ENCODE measurements at regions not wholly inside any gene's neighbourhood (a gene's known extent, or its start where the extent isn't known, plus 50 kb on each side); places are given as distances from the start of the nearest gene placed in this dataset.
"Not testable (repeated sequence)": the region's sequence is repeated elsewhere in the genome, so short reads cannot be mapped to it uniquely, and the experiment has no call there.

DNA sequence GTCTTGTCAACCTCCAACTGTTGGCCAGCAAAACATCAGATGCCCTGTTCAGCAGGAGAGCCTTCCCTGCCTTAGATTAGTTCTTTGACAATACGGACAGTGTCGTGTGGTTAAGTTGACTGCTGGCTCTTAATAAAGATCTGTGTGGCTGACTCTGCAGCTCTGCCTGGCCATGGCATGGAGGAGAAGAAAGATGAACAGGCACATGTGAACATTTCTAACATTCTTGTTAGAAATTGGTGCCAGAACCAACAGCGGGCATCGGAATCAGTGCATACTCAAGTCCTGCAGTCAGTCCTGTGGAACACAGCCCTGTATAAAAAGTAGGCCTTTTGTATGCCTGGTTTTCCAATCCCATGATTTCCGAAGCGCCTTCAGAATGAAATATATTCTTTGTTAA lies 455.6 kb downstream of the POM121L12 start:
- Histone ChIP-seq H3K9ac (ENCODE audit: insufficient read length, low read depth) (no peak overlapping the region), H3K4me1 (ENCODE audit: insufficient read depth, insufficient read length) (no peaks in the 10 kb centered on the region), H3K4me3 (ENCODE audit: insufficient read length, low read depth) (no peak overlapping the region), H3K36me3 (ENCODE audit: insufficient read depth, insufficient read length, low read length) (no peaks in the 10 kb centered on the region), H3K9me3 (ENCODE audit: insufficient read depth, low read length) (no peaks in the 10 kb centered on the region; the same call in 1 of the 2 replicates), H3K27me3 (ENCODE audit: insufficient read depth, insufficient read length) (no peaks in the 10 kb centered on the region)
- no peak for DNase-seq (ENCODE audit: low read depth, low spot score)
- TF ChIP-seq ZNF274 (IDR thresholded peaks at IDR 0.05; ENCODE audit: low read depth, low read length) (no peak), SUZ12 (IDR thresholded peaks at IDR 0.05; ENCODE audit: extremely low read depth, insufficient read depth, insufficient read length) (no peak), YY1 (IDR thresholded peaks at IDR 0.05; ENCODE audit: insufficient read depth, insufficient read length) (no peak)

GRCh38 chr7:53495181-53495580 lies 459.7 kb downstream of the POM121L12 start:
- not testable (repeated sequence) for H3K4me1 ChIP-seq (ENCODE audit: insufficient read depth, insufficient read length); H3K9me3 ChIP-seq (ENCODE audit: insufficient read depth, low read length); H3K9ac ChIP-seq (ENCODE audit: insufficient read length, low read depth); H3K36me3 ChIP-seq (ENCODE audit: insufficient read depth, insufficient read length, low read length); H3K27me3 ChIP-seq (ENCODE audit: insufficient read depth, insufficient read length); DNase-seq (ENCODE audit: low read depth, low spot score); H3K4me3 ChIP-seq (ENCODE audit: insufficient read length, low read depth)

DNA sequence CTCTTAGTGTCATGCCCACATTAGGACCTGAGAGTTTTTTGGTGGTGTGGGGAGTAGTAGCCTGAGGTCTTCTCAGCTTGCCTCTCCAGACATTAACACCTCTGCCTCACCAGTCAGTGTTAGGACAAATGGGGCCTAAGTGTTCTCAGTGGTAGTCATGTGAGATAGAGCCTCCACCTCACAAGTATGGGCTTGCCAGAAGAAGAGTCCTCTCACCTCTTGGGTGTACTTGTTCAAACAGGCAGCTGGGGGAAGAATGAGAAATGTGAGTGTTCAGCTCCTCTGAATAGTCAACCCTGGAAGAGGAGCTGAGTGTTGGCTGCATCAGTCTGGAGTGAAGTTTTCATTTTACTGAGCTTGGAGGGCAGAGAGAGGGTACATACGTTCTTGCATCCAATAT lies 464.6 kb downstream of the POM121L12 start:
- Histone ChIP-seq H3K9ac (ENCODE audit: insufficient read length, low read depth) (no peak overlapping the region), H3K4me3 (ENCODE audit: insufficient read length, low read depth) (no peak overlapping the region), H3K36me3 (ENCODE audit: insufficient read depth, insufficient read length, low read length) (no peaks in the 10 kb centered on the region), H3K9me3 (ENCODE audit: insufficient read depth, low read length) (no peaks in the 10 kb centered on the region), H3K27me3 (ENCODE audit: insufficient read depth, insufficient read length) (no peaks in the 10 kb centered on the region), H3K4me1 (ENCODE audit: insufficient read depth, insufficient read length) (no peaks in the 10 kb centered on the region)
- TF ChIP-seq YY1 (IDR thresholded peaks at IDR 0.05; ENCODE audit: insufficient read depth, insufficient read length) (no peak), ZNF274 (IDR thresholded peaks at IDR 0.05; ENCODE audit: low read depth, low read length) (no peak), SUZ12 (IDR thresholded peaks at IDR 0.05; ENCODE audit: extremely low read depth, insufficient read depth, insufficient read length) (no peak)
- DNase-seq (ENCODE audit: low read depth, low spot score) = no peak

DNA sequence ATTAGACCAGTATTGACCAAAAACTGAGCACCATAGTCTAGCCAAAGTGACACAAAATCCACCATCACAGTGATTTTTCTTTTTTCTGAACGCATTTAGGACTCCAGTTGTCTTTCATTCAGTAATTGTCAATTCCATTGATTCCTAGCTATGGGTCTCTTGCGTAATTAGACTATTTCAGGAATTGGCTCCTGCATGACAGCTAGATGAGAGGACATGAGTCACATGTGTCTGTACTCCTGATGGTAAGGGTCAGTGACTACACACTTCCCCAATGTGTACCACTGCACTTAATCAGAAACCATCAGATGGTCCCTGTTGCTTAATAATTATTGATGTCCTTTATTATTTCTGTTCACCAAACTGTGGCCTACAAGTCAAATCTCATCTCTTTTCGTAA lies 469.5 kb downstream of the POM121L12 start:
- no peak for DNase-seq (ENCODE audit: low read depth, low spot score)
- TF ChIP-seq YY1 (IDR thresholded peaks at IDR 0.05; ENCODE audit: insufficient read depth, insufficient read length) (no peak), SUZ12 (IDR thresholded peaks at IDR 0.05; ENCODE audit: extremely low read depth, insufficient read depth, insufficient read length) (no peak), ZNF274 (IDR thresholded peaks at IDR 0.05; ENCODE audit: low read depth, low read length) (no peak)
- no peaks in the 10 kb centered on the region for H3K36me3 ChIP-seq (ENCODE audit: insufficient read depth, insufficient read length, low read length)

GRCh38 chr7:53518319-53518718 lies 482.9 kb downstream of the POM121L12 start:
- TF ChIP-seq SUZ12 (IDR thresholded peaks at IDR 0.05; ENCODE audit: extremely low read depth, insufficient read depth, insufficient read length) (no peak), YY1 (IDR thresholded peaks at IDR 0.05; ENCODE audit: insufficient read depth, insufficient read length) (no peak), ZNF274 (IDR thresholded peaks at IDR 0.05; ENCODE audit: low read depth, low read length) (no peak)
- Histone ChIP-seq H3K4me1 (ENCODE audit: insufficient read depth, insufficient read length) (no peaks in the 10 kb centered on the region), H3K27me3 (ENCODE audit: insufficient read depth, insufficient read length) (no peaks in the 10 kb centered on the region), H3K9me3 (ENCODE audit: insufficient read depth, low read length) (no peaks in the 10 kb centered on the region), H3K9ac (ENCODE audit: insufficient read length, low read depth) (no peak overlapping the region), H3K36me3 (ENCODE audit: insufficient read depth, insufficient read length, low read length) (no peaks in the 10 kb centered on the region), H3K4me3 (ENCODE audit: insufficient read length, low read depth) (no peak overlapping the region)
- no peak for DNase-seq (ENCODE audit: low read depth, low spot score)

More for the DNA sequence above, 469.5 kb downstream of the POM121L12 start:
- Histone ChIP-seq H3K4me1 (ENCODE audit: insufficient read depth, insufficient read length) (no peaks in the 10 kb centered on the region), H3K9me3 (ENCODE audit: insufficient read depth, low read length) (no peaks in the 10 kb centered on the region), H3K4me3 (ENCODE audit: insufficient read length, low read depth) (no peak overlapping the region), H3K27me3 (ENCODE audit: insufficient read depth, insufficient read length) (no peaks in the 10 kb centered on the region), H3K9ac (ENCODE audit: insufficient read length, low read depth) (no peak overlapping the region)

DNA sequence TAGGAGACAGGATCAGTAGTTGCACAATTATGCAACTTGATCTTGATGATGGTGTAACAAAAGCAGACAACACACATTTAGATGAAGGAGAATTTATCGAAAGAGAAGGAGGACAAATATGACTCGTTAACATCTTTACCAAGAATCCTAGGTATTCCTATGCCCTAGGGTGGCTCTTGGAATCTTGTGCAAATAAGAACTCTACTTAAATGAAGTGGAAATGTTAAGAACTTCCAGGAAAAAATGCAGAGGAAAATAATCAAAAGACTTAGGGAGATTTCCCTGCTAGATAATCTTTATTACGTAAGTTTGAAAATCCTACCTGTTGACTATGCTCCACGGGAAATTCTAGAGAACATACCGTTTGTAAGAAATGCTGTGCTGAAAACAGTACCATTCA lies 485.4 kb downstream of the POM121L12 start:
- Histone ChIP-seq H3K9me3 (ENCODE audit: insufficient read depth, low read length) (no peaks in the 10 kb centered on the region), H3K27me3 (ENCODE audit: insufficient read depth, insufficient read length) (no peaks in the 10 kb centered on the region), H3K9ac (ENCODE audit: insufficient read length, low read depth) (no peak overlapping the region), H3K4me3 (ENCODE audit: insufficient read length, low read depth) (no peak overlapping the region), H3K4me1 (ENCODE audit: insufficient read depth, insufficient read length) (no peaks in the 10 kb centered on the region), H3K36me3 (ENCODE audit: insufficient read depth, insufficient read length, low read length) (no peaks in the 10 kb centered on the region)
- no peak for DNase-seq (ENCODE audit: low read depth, low spot score)
- TF ChIP-seq ZNF274 (IDR thresholded peaks at IDR 0.05; ENCODE audit: low read depth, low read length) (no peak), YY1 (IDR thresholded peaks at IDR 0.05; ENCODE audit: insufficient read depth, insufficient read length) (no peak), SUZ12 (IDR thresholded peaks at IDR 0.05; ENCODE audit: extremely low read depth, insufficient read depth, insufficient read length) (no peak)

GRCh38 chr7:53521638-53522184 lies 486.3 kb downstream of the POM121L12 start:
- Histone ChIP-seq H3K4me1 (ENCODE audit: insufficient read depth, insufficient read length) (no peaks in the 10 kb centered on the region), H3K4me3 (ENCODE audit: insufficient read length, low read depth) (no peak overlapping the region), H3K27me3 (ENCODE audit: insufficient read depth, insufficient read length) (no peaks in the 10 kb centered on the region), H3K36me3 (ENCODE audit: insufficient read depth, insufficient read length, low read length) (no peaks in the 10 kb centered on the region), H3K9me3 (ENCODE audit: insufficient read depth, low read length) (no peaks in the 10 kb centered on the region), H3K9ac (ENCODE audit: insufficient read length, low read depth) (no peak overlapping the region)
- DNase-seq (ENCODE audit: low read depth, low spot score) = no peak
- TF ChIP-seq YY1 (IDR thresholded peaks at IDR 0.05; ENCODE audit: insufficient read depth, insufficient read length) = no peak
- no peak for TF ChIP-seq ZNF274 (IDR thresholded peaks at IDR 0.05; ENCODE audit: low read depth, low read length)
- TF ChIP-seq SUZ12 (IDR thresholded peaks at IDR 0.05; ENCODE audit: extremely low read depth, insufficient read depth, insufficient read length) = no peak

DNA sequence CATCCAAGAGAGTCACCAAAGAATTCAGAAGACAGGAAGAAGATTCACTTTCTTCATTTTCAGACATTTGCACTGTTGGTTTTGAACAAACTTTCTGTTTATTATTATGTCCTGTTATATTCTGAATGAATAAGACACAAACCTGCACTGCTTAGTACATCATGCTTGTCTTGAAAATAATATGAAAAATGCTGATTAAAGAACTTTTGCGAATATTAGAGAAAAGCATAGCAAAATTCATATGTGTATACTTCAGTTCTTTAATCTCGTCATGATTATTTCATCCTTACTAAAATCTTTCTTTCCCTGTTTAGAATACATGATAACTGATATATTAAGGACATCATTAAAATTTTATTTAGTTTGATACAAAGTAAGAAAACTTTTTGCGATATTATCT lies 504.1 kb downstream of the POM121L12 start:
- no peaks in the 10 kb centered on the region for H3K27me3 ChIP-seq (ENCODE audit: insufficient read depth, insufficient read length)
- H3K4me3 ChIP-seq (ENCODE audit: insufficient read length, low read depth) = no peak overlapping the region
- H3K4me1 ChIP-seq (ENCODE audit: insufficient read depth, insufficient read length) = no peaks in the 10 kb centered on the region
- TF ChIP-seq YY1 (IDR thresholded peaks at IDR 0.05; ENCODE audit: insufficient read depth, insufficient read length) (no peak), ZNF274 (IDR thresholded peaks at IDR 0.05; ENCODE audit: low read depth, low read length) (no peak)
- DNase-seq (ENCODE audit: low read depth, low spot score) = no peak
- H3K9ac ChIP-seq (ENCODE audit: insufficient read length, low read depth) = no peak overlapping the region
- no peaks in the 10 kb centered on the region for H3K36me3 ChIP-seq (ENCODE audit: insufficient read depth, insufficient read length, low read length)
- H3K9me3 ChIP-seq (ENCODE audit: insufficient read depth, low read length) = no peaks in the 10 kb centered on the region
